GM12878 (cell line): ENCODE measurements at regions not wholly inside any gene's neighbourhood (a gene's known extent, or its start where the extent isn't known, plus 50 kb on each side); places are given as distances from the start of the nearest gene placed in this dataset.
A peak's percentile ranks its signal among the peaks of the same experiment; 100 is the strongest.
"Not testable (repeated sequence)": the region's sequence is repeated elsewhere in the genome, so short reads cannot be mapped to it uniquely, and the experiment has no call there.

Experiments used
- ATAC-seq: fragments of 200-7000 bp; cut with Tn5 transposase; 3 replicates; pipeline ENCODE4 v1.9.1; 2020; ENCODE audit warnings: mild to moderate bottlenecking, moderate library complexity
- BruUV-seq: library from RNA; stranded (reverse); fragments of 400-500 nt; replicated peaks from 2 replicates; lab custom pipeline; 2021; lab: Mats Ljungman, UMichigan
- CTCF ChIA-PET: fragments of 300-600 bp; sonication (Branson Sonifier 250); formaldehyde crosslinking; extraction: SDS; loops from one replicate; lab custom pipeline; 2021; ENCODE audit warnings: inconsistent platforms; lab: Yijun Ruan, JAX
- POLR2A ChIA-PET: fragments of 350-600 bp; formaldehyde crosslinking; extraction: SDS; loops from one replicate; lab custom pipeline; 2021; ENCODE audit warnings: inconsistent platforms; lab: Charles Lee
- RAD21 ChIA-PET: fragments of 300-600 bp; sonication (Branson Sonifier 250); formaldehyde crosslinking; loops from one replicate; lab custom pipeline; 2023; ENCODE audit warnings: antibody characterized with exemption; ENCODE audit not compliant: unreplicated experiment; lab: Charles Lee
- SMC1A ChIA-PET: fragments of 300-600 bp; sonication (Branson Sonifier 250); formaldehyde crosslinking; loops from one replicate; lab custom pipeline; 2023; ENCODE audit not compliant: unreplicated experiment, uncharacterized antibody; lab: Charles Lee
- DNase-seq: peaks from one replicate; pipeline ENCODE4 v3.0.0-alpha.2; 2011; ENCODE audit warnings: low read depth, low spot score
- FAIRE-seq: peaks from 3 replicates; lab custom pipeline; 2011; peaks lifted over from hg19 to GRCh38; lab: Jason Lieb, UNC
- H2AFZ ChIP-seq: 2 replicates; pipeline ENCODE4 v1.6.0; 2011; ENCODE audit warnings: low read depth, low read length, control low read depth; ENCODE audit not compliant: control insufficient read depth
- H3K27ac ChIP-seq: 2 replicates; pipeline ENCODE4 v1.5.1; 2011; ENCODE audit warnings: control low read depth; ENCODE audit not compliant: control insufficient read depth, insufficient read depth
- H3K27me3 ChIP-seq, 2 experiments: replicated peaks in 1 of 2; 2 replicates each; pipeline versions ENCODE4 v1.6.0 to v1.6.1; 2011; ENCODE audit warnings: low read length in 1 of 2; ENCODE audit not compliant: control insufficient read depth in 2 of 2, insufficient read depth in 2 of 2
- H3K36me3 ChIP-seq, 2 experiments: 2 replicates each; pipeline ENCODE4 v1.5.1; 2011; ENCODE audit warnings: low read length in 1 of 2; ENCODE audit not compliant: control insufficient read depth in 2 of 2, insufficient read depth in 2 of 2
- H3K4me1 ChIP-seq: 2 replicates; pipeline ENCODE4 v1.6.1; 2011; ENCODE audit warnings: mild to moderate bottlenecking, low read length, moderate library complexity, mixed read lengths; ENCODE audit not compliant: control insufficient read depth, insufficient read depth
- H3K4me2 ChIP-seq: 2 replicates; pipeline ENCODE4 v1.6.0; 2011; ENCODE audit warnings: control low read depth; ENCODE audit not compliant: control insufficient read depth, insufficient read depth
- H3K4me3 ChIP-seq: fragments of 200-600 bp; sonication (generic); 2 replicates; pipeline ENCODE4 v1.5.1; 2016
- H3K79me2 ChIP-seq: 2 replicates; pipeline ENCODE4 v1.6.0; 2011; ENCODE audit warnings: low read length; ENCODE audit not compliant: control insufficient read depth, insufficient read depth
- H3K9ac ChIP-seq: 2 replicates; pipeline ENCODE4 v1.8.0; 2011; ENCODE audit warnings: low read length, control low read depth, mixed read lengths; ENCODE audit not compliant: control insufficient read depth, insufficient read depth
- H3K9me3 ChIP-seq: replicated peaks from 3 replicates; pipeline ENCODE4 v1.5.1; 2011; ENCODE audit warnings: mild to moderate bottlenecking, low read length; ENCODE audit not compliant: control insufficient read depth, insufficient read depth
- H4K20me1 ChIP-seq: 2 replicates; pipeline ENCODE4 v1.6.0; 2011; ENCODE audit not compliant: control insufficient read depth, insufficient read depth
- CBX3 ChIP-seq: fragments of 200-600 bp; sonication (generic); IDR thresholded peaks from 2 replicates; pipeline ENCODE4 v1.6.1; 2016; ENCODE audit warnings: low read depth, borderline replicate concordance
- WGBS: methylation state at CpG from one replicate; pipeline ENCODE4 v1.1.6; 2016; ENCODE audit warnings: low lambda C conversion rate; ENCODE audit not compliant: insufficient replicate concordance, insufficient coverage; ENCODE audit errors: missing lambda C conversion rate; 5-methylcytosine and 5-hydroxymethylcytosine counted together
- in situ Hi-C: fragments of 300-500 bp; cut with MboI; formaldehyde crosslinking; loops from 9 replicates; pipeline ENCODE4 v1.14.3; 2018; ENCODE audit warnings: mixed read lengths
- intact Hi-C: fragments of 100-400 bp; cut with micrococcal nuclease; formaldehyde crosslinking; loops from one replicate; pipeline ENCODE4 v1.14.2; 2022; ENCODE audit not compliant: unreplicated experiment

DNA sequence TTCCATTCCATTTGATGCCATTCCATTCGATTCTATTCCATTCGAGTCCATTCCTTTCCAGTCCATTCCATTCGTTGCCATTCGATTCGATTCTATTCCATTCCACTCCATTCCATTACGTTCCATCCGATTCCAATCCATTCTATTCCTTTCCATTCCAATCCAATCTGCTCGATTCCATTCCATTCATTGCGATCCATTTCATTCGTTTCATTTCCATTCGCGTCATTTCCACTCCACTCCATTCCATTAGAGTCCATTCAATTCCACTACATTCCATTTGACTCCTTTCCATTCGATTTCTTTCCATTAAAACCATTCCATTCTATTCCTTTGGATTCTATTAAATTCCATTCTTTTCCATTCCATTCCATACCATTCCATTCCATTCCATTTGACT is 2584.1 kb upstream of the TPTE start:
- H3K79me2 ChIP-seq, POLR2A ChIA-PET, in situ Hi-C loops, DNase-seq, SMC1A ChIA-PET, FAIRE-seq, H3K4me2 ChIP-seq, BruUV-seq, H3K4me1 ChIP-seq, H4K20me1 ChIP-seq, H3K4me3 ChIP-seq, H3K9ac ChIP-seq, H2AFZ ChIP-seq, H3K36me3 ChIP-seq, H3K27me3 ChIP-seq, RAD21 ChIA-PET, H3K27ac ChIP-seq, ATAC-seq, H3K9me3 ChIP-seq, intact Hi-C loops, CTCF ChIA-PET: not testable (repeated sequence)
- WGBS, result 59% methylated on average over 13 of the region's 13 CpGs

DNA sequence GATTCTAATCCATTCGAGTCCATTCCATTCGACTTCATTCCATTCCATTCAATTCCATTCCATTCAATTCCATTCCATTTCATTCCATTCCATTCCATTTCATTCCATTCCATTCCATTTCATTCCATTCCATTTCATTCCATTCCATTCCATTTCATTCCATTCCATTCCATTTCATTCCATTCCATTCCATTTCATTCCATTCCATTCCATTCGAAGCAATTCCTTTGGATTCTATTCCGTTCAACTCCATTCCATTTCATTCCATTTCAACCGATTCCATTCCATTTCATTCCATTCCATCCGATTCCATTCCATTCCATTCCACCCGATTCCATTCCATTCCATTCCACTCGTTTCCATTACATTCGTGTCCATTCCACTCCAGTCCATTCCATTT is 2583.2 kb upstream of the TPTE start:
- H3K4me2 ChIP-seq, BruUV-seq, H3K9me3 ChIP-seq, SMC1A ChIA-PET, intact Hi-C loops, H3K4me1 ChIP-seq, RAD21 ChIA-PET, DNase-seq, H4K20me1 ChIP-seq, H3K27ac ChIP-seq, H3K4me3 ChIP-seq, H3K9ac ChIP-seq, H3K27me3 ChIP-seq, H3K36me3 ChIP-seq, H2AFZ ChIP-seq, H3K79me2 ChIP-seq, in situ Hi-C loops, CTCF ChIA-PET, FAIRE-seq, POLR2A ChIA-PET, ATAC-seq: not testable (repeated sequence)
- 44% methylated on average over 9 of the region's 9 CpGs for WGBS
- peak; percentile 70; the same call in 1 of the 2 replicates for TF ChIP-seq CBX3

DNA sequence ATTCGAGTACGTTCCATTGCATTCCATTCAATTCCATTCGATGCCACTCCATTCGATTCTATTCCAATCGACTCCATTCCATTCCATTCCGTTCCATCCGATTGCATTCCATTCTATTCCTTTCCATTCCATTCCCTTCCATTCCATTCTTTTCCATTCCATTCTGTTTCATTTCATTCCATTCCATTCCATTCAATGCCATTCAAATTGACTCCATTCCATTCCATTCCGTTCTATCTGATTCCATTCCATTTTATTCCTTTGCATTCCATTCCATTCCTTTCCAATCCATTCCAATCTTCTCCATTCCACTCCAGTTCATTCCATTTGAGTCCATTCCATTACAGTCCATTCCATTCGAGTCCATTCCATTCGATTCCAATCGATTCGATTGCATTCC is 2580.0 kb upstream of the TPTE start:
- not testable (repeated sequence) for BruUV-seq, FAIRE-seq
- 61% methylated on average over 12 of the region's 12 CpGs for WGBS

DNA sequence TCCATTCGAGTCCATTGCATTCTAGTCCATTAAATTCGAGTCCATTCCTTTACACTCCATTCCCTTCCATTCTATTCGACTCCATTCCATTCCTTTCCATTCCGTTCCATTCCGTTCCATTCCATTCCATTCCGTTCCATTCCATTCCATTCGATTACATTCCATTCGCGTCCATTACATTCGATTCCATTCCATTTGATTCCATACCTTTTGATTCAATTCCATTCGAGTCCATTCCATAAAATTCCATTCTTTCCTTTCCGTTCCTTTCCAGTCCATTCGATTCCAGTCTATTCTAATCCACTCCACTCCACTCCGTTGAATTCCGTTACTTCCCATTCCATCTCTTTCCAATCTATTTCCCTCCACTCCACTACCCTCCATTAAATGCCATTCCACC is 2579.2 kb upstream of the TPTE start:
- H3K36me3 ChIP-seq, H3K79me2 ChIP-seq, BruUV-seq, SMC1A ChIA-PET, H3K4me3 ChIP-seq, DNase-seq, H4K20me1 ChIP-seq, CTCF ChIA-PET, in situ Hi-C loops, H2AFZ ChIP-seq, intact Hi-C loops, H3K9me3 ChIP-seq, H3K9ac ChIP-seq, POLR2A ChIA-PET, ATAC-seq, H3K27me3 ChIP-seq, H3K27ac ChIP-seq, H3K4me1 ChIP-seq, RAD21 ChIA-PET, FAIRE-seq, H3K4me2 ChIP-seq: not testable (repeated sequence)
- WGBS, result 60% methylated on average over 15 of the region's 15 CpGs

More for the DNA sequence above, 2580.0 kb upstream of the TPTE start:
- DNase-seq, H3K79me2 ChIP-seq, in situ Hi-C loops, ATAC-seq, H3K9ac ChIP-seq, H3K27me3 ChIP-seq, H3K36me3 ChIP-seq, H3K4me3 ChIP-seq, H2AFZ ChIP-seq, intact Hi-C loops, POLR2A ChIA-PET, H3K27ac ChIP-seq, RAD21 ChIA-PET, H3K4me1 ChIP-seq, H3K4me2 ChIP-seq, H3K9me3 ChIP-seq, H4K20me1 ChIP-seq, SMC1A ChIA-PET, CTCF ChIA-PET: not testable (repeated sequence)
